ENCODE measurements at regions not wholly inside any gene's neighbourhood (a gene's known extent, or its start where the extent isn't known, plus 50 kb on each side); places are given as distances from the start of the nearest gene placed in this dataset.

GRCh38 chr5:8123559-8123958 lies 254.6 kb downstream of the MTRR start (continued):
- TF ChIP-seq YY1 (IDR thresholded peaks at IDR 0.05; ENCODE audit: extremely low read depth, insufficient replicate concordance, low read depth, low read length): no peak
- no peak for TF ChIP-seq SP1 (IDR thresholded peaks at IDR 0.05; ENCODE audit: low read depth)
- TF ChIP-seq, protein P1, sequence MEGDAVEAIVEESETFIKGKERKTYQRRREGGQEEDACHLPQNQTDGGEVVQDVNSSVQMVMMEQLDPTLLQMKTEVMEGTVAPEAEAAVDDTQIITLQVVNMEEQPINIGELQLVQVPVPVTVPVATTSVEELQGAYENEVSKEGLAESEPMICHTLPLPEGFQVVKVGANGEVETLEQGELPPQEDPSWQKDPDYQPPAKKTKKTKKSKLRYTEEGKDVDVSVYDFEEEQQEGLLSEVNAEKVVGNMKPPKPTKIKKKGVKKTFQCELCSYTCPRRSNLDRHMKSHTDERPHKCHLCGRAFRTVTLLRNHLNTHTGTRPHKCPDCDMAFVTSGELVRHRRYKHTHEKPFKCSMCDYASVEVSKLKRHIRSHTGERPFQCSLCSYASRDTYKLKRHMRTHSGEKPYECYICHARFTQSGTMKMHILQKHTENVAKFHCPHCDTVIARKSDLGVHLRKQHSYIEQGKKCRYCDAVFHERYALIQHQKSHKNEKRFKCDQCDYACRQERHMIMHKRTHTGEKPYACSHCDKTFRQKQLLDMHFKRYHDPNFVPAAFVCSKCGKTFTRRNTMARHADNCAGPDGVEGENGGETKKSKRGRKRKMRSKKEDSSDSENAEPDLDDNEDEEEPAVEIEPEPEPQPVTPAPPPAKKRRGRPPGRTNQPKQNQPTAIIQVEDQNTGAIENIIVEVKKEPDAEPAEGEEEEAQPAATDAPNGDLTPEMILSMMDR (IDR thresholded peaks at IDR 0.05 in 2 of 3, conservative IDR thresholded peaks at IDR 0.05 in 1 of 3; ENCODE audit: borderline replicate concordance in 1 of 3, insufficient read depth in 1 of 3, low read depth in 2 of 3, low read length in 2 of 3): no peak

DNA sequence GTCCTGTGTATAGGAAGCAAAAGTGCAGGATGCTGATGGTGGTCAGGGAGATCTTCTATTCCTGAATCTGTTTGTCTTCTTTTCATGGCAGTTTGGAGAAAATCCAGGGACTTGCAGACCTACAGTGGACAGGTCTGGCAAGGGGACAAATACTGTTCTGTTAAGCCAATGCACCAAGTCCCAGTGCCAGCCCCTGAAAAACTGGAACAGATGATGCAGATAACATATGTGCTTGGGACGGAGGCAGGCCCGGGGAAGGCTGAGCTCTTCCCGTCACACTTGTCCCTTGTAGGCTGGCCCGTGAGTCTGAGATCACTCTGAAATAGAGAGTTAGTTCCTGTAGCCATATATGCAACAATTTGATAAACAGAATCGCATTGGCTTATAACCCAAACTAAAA lies 265.7 kb downstream of the MTRR start:
- ChIA-PET RAD21 (ENCODE audit: low non-redundant PET in 1 of 2, low total read pairs in 2 of 2, uncharacterized antibody in 2 of 2, unreplicated experiment in 2 of 2) (no interaction called here), POLR2A (no interaction called here), CTCF (no interaction called here)
- H3K4me2 ChIP-seq (ENCODE audit: low read length): no peak overlapping the region
- no peak overlapping the region for H3K9ac ChIP-seq (ENCODE audit: low read length)
- H4K20me1 ChIP-seq (ENCODE audit: insufficient read depth): no peaks in the 10 kb centered on the region
- DNase-seq (ENCODE audit: low read depth, low spot score) (no peak), ATAC-seq (no peak)
- no peak overlapping the region for H3K4me3 ChIP-seq (replicated peaks in 1 of 2; ENCODE audit: low read depth in 1 of 2, low read length in 2 of 2)
- no peaks in the 10 kb centered on the region for H3K36me3 ChIP-seq (ENCODE audit: control insufficient read depth in 1 of 2, insufficient read depth in 2 of 2, low read length in 2 of 2)
- TF ChIP-seq, protein P2, sequence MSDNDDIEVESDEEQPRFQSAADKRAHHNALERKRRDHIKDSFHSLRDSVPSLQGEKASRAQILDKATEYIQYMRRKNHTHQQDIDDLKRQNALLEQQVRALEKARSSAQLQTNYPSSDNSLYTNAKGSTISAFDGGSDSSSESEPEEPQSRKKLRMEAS (IDR thresholded peaks at IDR 0.05): no peak
- TF ChIP-seq POLR2A (IDR thresholded peaks at IDR 0.05; ENCODE audit: borderline replicate concordance, extremely low read depth, insufficient read depth, insufficient read length): no peak
- no peak for TF ChIP-seq POLR2AphosphoS5 (IDR thresholded peaks at IDR 0.05; ENCODE audit: low read depth, low read length)
- TF ChIP-seq, protein P3, sequence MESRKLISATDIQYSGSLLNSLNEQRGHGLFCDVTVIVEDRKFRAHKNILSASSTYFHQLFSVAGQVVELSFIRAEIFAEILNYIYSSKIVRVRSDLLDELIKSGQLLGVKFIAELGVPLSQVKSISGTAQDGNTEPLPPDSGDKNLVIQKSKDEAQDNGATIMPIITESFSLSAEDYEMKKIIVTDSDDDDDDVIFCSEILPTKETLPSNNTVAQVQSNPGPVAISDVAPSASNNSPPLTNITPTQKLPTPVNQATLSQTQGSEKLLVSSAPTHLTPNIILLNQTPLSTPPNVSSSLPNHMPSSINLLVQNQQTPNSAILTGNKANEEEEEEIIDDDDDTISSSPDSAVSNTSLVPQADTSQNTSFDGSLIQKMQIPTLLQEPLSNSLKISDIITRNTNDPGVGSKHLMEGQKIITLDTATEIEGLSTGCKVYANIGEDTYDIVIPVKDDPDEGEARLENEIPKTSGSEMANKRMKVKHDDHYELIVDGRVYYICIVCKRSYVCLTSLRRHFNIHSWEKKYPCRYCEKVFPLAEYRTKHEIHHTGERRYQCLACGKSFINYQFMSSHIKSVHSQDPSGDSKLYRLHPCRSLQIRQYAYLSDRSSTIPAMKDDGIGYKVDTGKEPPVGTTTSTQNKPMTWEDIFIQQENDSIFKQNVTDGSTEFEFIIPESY (IDR thresholded peaks at IDR 0.05; ENCODE audit: extremely low read depth, insufficient replicate concordance, low read length): no peak
- no peak for TF ChIP-seq SP1 (IDR thresholded peaks at IDR 0.05; ENCODE audit: low read depth)
- no peak for TF ChIP-seq ATF3 (IDR thresholded peaks at IDR 0.05)
- TF ChIP-seq ZFX (IDR thresholded peaks at IDR 0.05): no peak
- no peak for TF ChIP-seq YY1 (IDR thresholded peaks at IDR 0.05; ENCODE audit: extremely low read depth, insufficient replicate concordance, low read depth, low read length)
- no peak for TF ChIP-seq ELF1 (IDR thresholded peaks at IDR 0.05; ENCODE audit: borderline replicate concordance, low read depth)
- TF ChIP-seq EZH2phosphoT487 (IDR thresholded peaks at IDR 0.05; ENCODE audit: borderline replicate concordance): no peak
- no peak for TF ChIP-seq SIN3A (IDR thresholded peaks at IDR 0.05; ENCODE audit: low read depth)
- TF ChIP-seq TCF7L2 (IDR thresholded peaks at IDR 0.05; ENCODE audit: borderline replicate concordance, extremely low read depth, insufficient read depth, insufficient read length): no peak
- no peak for TF ChIP-seq SRF (IDR thresholded peaks at IDR 0.05; ENCODE audit: low read depth)
- TF ChIP-seq ZNF274 (IDR thresholded peaks at IDR 0.05; ENCODE audit: low read depth, low read length): no peak
- BruUV-seq (replicated peaks): no TSS peak
- intact Hi-C loops (cut with micrococcal nuclease): no loop called here
- H3K4me1 ChIP-seq (ENCODE audit: control insufficient read depth in 1 of 2, insufficient read depth in 2 of 2, low read length in 2 of 2): no peaks in the 10 kb centered on the region
- H3K27ac ChIP-seq (ENCODE audit: low read depth, low read length): no peak overlapping the region
- H3K79me2 ChIP-seq (ENCODE audit: insufficient read depth, low read length): no peaks in the 10 kb centered on the region
- peaks cover 3 to 28% of the 10 kb centered on the region in 2 experiments; a peak in 2 of 4 replicates for H3K9me3 ChIP-seq (ENCODE audit: control insufficient read depth in 1 of 2, insufficient read depth in 1 of 2, low read depth in 1 of 2, low read length in 2 of 2)
- H3K27me3 ChIP-seq (ENCODE audit: insufficient read depth, low read length): no peaks in the 10 kb centered on the region
- H3K9me2 ChIP-seq (ENCODE audit: insufficient read depth): no peaks in the 10 kb centered on the region
- H2AFZ ChIP-seq (ENCODE audit: low read depth, low read length, poor library complexity, severe bottlenecking): no peak overlapping the region
